Activated T-cell treated with anti-CD3 and anti-CD28 coated beads, Interleukin-2, amount 50 U/mL, for 24 hours (primary cell): ENCODE measurements at regions not wholly inside any gene's neighbourhood (a gene's known extent, or its start where the extent isn't known, plus 50 kb on each side); places are given as distances from the start of the nearest gene placed in this dataset.
"Not testable (repeated sequence)": the region's sequence is repeated elsewhere in the genome, so short reads cannot be mapped to it uniquely, and the experiment has no call there.

Source experiments
- DNase-seq: peaks from one replicate; pipeline ENCODE4 v3.0.0-alpha.2; 2020
- H3K27ac Mint-ChIP-seq: 2 replicates; pipeline ENCODE4 v1.8.0; 2020; ENCODE audit warnings: mild to moderate bottlenecking, mixed read lengths
- H3K27me3 Mint-ChIP-seq: 2 replicates; pipeline ENCODE4 v1.8.0; 2020; ENCODE audit warnings: mixed read lengths
- H3K36me3 Mint-ChIP-seq: 2 replicates; pipeline ENCODE4 v1.8.0; 2020; ENCODE audit warnings: low read depth, mixed read lengths
- H3K4me1 Mint-ChIP-seq: 2 replicates; pipeline ENCODE4 v1.8.0; 2020; ENCODE audit warnings: low read depth, mixed read lengths
- H3K4me3 Mint-ChIP-seq: 2 replicates; pipeline ENCODE4 v1.8.0; 2020; ENCODE audit warnings: mild to moderate bottlenecking, moderate library complexity, mixed read lengths
- H3K9me3 Mint-ChIP-seq: 2 replicates; pipeline ENCODE4 v1.8.0; 2020; ENCODE audit warnings: mixed read lengths

DNA sequence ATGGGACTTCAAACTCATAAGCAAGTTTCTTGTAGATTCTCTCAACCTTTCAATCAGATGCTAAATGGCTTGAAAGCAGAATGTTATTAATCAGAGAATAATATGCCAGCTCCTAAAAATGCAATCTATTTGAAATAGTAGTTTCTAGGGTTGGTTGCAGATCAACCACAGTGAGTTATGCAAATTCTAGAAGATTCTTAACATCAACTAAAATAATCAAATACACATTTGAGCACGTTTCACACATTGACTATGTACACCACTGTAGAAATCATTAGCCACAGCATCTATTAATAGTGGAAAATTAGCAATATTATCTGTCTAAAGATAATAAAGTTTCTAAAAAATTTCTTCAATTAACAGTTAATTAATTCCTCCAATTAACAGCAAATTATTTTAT is 141.9 kb upstream of the GJE1 start:
- H3K27ac Mint-ChIP-seq: no peak overlapping the region
- no peak overlapping the region for H3K4me3 Mint-ChIP-seq
- DNase-seq: no peak
- H3K4me1 Mint-ChIP-seq: peaks cover 2% of the 10 kb centered on the region
- no peaks in the 10 kb centered on the region for H3K36me3 Mint-ChIP-seq
- H3K27me3 Mint-ChIP-seq: peaks cover 12% of the 10 kb centered on the region
- peaks cover 5% of the 10 kb centered on the region for H3K9me3 Mint-ChIP-seq

DNA sequence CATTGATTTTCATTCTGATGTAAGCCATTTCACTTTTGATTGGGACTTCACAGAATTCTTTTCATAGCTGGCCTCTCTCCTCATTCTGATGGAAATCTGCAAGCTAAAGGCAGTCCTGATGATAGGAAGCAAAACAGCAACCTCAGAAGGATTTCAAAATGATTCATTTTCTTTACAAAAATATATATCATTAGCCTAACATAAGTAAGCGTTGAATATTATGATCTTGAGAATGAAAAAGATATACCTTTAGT is 143.1 kb upstream of the GJE1 start:
- no peak overlapping the region for H3K4me3 Mint-ChIP-seq
- no peak overlapping the region for H3K27ac Mint-ChIP-seq
- no peaks in the 10 kb centered on the region for H3K36me3 Mint-ChIP-seq
- DNase-seq: no peak
- peaks cover 2% of the 10 kb centered on the region for H3K4me1 Mint-ChIP-seq
- H3K9me3 Mint-ChIP-seq: no peaks in the 10 kb centered on the region
- H3K27me3 Mint-ChIP-seq: peaks cover 11% of the 10 kb centered on the region

DNA sequence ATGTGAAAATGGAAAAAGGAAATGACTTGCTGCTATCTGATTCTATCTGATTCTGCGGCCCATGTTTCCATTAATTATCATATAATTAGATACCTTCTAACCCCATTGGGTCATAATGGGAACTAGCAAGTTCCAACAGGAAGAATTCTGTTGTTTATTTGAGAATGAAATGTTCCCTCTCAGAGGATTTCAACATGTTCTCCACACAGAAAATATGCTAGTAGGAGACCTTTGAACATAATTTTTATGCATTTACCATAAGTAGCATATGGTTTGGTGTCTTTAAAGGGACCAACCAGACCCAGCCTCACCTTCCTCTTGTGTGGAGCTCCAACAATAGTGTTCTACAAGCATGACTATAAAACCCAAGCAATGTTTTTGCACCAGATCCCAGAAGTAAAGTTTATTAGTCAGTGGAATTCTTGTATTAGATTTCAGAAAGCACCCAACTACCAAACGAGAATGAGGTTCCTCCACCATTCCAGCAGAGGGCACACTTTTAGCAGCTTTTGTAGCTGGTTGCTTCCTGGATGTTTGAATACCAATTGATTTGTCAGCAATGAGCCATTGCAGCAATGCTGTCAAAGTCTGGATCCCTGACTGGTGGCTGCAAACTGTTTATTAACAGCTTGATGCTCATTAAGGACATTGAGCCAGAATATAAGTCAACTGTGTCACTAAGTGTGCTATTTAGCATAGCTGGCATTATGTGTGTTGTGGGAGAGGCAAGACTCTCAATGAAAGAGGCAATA is 143.6 kb upstream of the GJE1 start:
- Mint-ChIP-seq H3K4me1 (peaks cover 2% of the 10 kb centered on the region), H3K36me3 (no peaks in the 10 kb centered on the region), H3K4me3 (no peak overlapping the region), H3K27me3 (peaks cover 12% of the 10 kb centered on the region), H3K9me3 (no peaks in the 10 kb centered on the region), H3K27ac (no peak overlapping the region)
- DNase-seq: no peak

DNA sequence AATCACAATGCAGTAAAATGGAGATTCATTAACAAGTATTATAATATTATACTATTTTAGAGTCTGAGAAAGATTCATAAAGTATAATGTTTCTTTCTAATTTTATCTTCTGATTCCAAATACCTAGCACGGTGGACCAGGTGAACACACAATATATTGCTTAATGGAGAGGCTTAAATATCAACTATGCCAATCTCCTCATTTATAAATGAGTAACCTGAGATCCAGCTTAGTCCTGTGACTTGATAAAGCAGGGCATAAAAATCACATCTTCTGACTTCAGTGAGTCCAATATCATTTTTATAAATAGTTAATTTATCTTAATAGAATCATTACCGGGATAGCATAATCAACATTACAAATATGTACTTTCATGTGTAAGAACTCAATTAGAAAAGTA is 144.4 kb upstream of the GJE1 start:
- no peak for DNase-seq

DNA sequence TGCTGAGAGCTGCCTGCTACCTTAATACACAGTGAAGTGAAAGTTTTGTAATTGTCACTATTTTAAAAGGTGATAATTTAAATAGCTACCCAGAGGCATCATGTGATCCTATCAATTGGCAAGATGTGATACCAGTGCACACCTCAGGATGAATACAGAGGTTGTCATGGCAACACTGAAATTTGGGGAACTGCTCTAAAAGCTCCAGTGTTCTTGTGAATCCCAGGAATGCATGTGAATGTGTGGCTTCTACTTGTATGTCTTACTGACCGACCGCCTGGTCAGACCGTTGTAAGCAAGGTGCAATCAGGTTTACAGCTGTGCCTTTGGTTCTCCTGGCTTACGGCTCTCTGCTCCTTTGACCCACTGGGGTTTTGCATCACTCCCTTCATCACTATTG is 146.3 kb upstream of the GJE1 start:
- no peak overlapping the region for H3K4me3 Mint-ChIP-seq
- peaks cover 4% of the 10 kb centered on the region for H3K27me3 Mint-ChIP-seq
- H3K36me3 Mint-ChIP-seq: no peaks in the 10 kb centered on the region
- no peak overlapping the region for H3K27ac Mint-ChIP-seq
- peaks cover 4% of the 10 kb centered on the region for H3K4me1 Mint-ChIP-seq
- DNase-seq: no peak
- H3K9me3 Mint-ChIP-seq: no peaks in the 10 kb centered on the region

More for the DNA sequence above, 144.4 kb upstream of the GJE1 start:
- Mint-ChIP-seq H3K9me3 (no peaks in the 10 kb centered on the region), H3K27me3 (peaks cover 12% of the 10 kb centered on the region), H3K4me1 (peaks cover 4% of the 10 kb centered on the region), H3K4me3 (no peak overlapping the region), H3K36me3 (no peaks in the 10 kb centered on the region), H3K27ac (no peak overlapping the region)

DNA sequence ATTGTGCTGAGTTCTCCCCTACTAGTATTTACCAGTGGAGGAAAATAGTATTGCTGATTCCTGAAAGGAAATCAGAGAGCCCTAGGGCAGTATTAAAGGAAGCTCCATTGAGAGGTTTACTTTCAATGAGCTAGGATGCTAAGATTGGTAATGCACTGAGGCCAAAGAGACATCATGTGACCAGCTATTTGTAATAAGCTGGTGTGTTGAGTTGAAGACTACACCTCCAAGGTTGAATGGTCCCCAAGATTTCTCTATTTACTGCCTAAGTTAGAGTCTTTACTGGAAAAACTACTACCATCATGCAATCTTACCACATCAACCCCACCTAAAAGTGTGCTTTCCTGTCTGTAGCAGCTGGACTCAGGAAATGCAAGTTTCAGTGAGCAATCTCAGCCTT is 151.5 kb upstream of the GJE1 start:
- Mint-ChIP-seq H3K9me3 (no peaks in the 10 kb centered on the region), H3K4me1 (peaks cover 6% of the 10 kb centered on the region), H3K27ac (no peak overlapping the region), H3K4me3 (no peak overlapping the region), H3K27me3 (peaks cover 4% of the 10 kb centered on the region), H3K36me3 (no peaks in the 10 kb centered on the region)
- DNase-seq: no peak

DNA sequence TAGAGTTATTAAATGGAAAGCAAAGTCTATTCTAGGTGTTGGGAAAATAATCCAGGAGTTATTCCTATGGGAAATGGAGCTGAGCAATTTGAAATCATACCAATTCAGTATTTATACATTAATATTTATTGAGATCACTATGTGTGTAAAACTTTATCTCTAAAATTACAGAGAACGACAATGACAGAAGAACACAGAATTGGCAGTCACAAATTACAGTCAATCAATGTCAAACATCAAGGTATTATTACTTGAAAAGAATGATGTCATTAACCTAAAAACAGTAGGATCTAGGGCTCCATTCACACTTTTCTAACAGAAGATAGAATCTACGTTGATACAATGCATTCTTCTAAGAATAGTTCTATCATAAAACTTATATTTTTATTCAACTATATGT is 154.9 kb upstream of the GJE1 start:
- H3K4me1 Mint-ChIP-seq: peaks cover 4% of the 10 kb centered on the region
- DNase-seq: no peak
- H3K4me3 Mint-ChIP-seq: no peak overlapping the region
- H3K27me3 Mint-ChIP-seq: no peaks in the 10 kb centered on the region
- H3K27ac Mint-ChIP-seq: no peak overlapping the region
- no peaks in the 10 kb centered on the region for H3K9me3 Mint-ChIP-seq
- no peaks in the 10 kb centered on the region for H3K36me3 Mint-ChIP-seq

DNA sequence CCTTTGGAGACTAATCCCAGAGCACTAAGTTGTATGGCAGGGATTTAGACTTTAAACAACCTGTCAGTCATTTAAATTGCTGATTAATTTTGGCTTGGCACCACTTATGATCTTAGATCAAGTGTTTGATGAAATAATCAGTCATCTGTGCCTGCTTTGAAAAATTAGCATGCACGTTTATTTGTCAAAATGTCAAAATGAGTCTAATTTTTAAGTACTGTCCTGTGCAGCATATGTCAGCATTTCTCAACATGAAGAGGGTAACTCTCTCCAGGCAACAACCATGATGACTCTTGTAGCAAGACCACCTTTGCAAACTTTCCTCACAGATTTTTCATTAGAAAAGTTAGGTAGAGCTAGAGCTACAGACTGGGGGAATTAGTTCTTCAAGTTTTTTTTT is 155.7 kb upstream of the GJE1 start:
- Mint-ChIP-seq H3K27ac (no peak overlapping the region), H3K4me3 (no peak overlapping the region), H3K4me1 (peaks cover 4% of the 10 kb centered on the region), H3K36me3 (no peaks in the 10 kb centered on the region), H3K9me3 (no peaks in the 10 kb centered on the region), H3K27me3 (no peaks in the 10 kb centered on the region)
- DNase-seq: no peak

DNA sequence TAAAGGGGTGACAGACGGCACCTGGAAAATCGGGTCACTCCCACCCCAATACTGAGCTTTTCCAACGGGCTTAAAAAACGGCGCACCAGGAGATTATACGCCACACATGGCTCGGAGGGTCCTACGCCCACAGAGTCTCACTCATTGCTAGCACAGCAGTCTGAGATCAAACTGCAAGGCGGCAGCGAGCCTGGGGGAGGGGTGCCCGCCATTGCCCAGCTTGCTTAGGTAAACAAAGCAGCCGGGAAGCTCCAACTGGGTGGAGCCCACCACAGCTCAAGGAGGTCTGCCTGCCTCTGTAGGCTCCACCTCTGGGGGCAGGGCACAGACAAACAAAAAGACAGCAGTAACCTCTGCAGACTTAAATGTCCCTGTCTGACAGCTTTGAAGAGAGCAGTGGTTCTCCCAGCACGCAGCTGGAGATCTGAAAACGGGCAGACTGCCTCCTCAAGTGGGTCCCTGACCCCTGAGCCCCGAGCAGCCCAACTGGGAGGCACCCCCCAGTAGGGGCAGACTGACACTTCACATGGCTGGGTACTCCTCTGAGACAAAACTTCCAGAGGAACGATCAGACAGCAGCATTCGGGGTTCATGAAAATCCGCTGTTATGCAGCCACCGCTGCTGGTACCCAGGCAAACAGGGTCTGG is 162.8 kb upstream of the GJE1 start:
- H3K27me3 Mint-ChIP-seq, H3K36me3 Mint-ChIP-seq, H3K9me3 Mint-ChIP-seq, H3K4me3 Mint-ChIP-seq, H3K4me1 Mint-ChIP-seq, H3K27ac Mint-ChIP-seq, DNase-seq: not testable (repeated sequence)

DNA sequence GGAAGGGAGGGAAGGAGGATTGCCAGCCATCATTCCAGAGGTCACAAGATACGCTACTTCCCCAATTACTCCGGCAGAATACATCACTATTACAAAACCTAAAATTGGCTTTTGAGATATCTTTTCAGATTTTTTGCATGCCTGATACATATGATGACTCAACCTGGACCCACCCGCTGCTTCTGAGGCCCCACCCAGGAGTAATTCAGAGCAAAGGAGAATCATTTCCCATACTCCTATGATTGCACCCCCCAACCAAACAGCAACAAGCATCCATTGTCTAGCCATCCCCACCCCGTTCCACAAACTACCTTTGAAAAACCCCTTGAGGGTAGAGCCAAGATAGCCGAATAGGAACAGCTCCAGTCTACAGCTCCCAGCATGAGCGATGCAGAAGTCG is 163.5 kb upstream of the GJE1 start:
- Mint-ChIP-seq H3K4me1 (peaks cover under 1% of the 10 kb centered on the region), H3K4me3 (no peak overlapping the region), H3K36me3 (no peaks in the 10 kb centered on the region), H3K27me3 (no peaks in the 10 kb centered on the region), H3K27ac (no peak overlapping the region), H3K9me3 (no peaks in the 10 kb centered on the region)
- no peak for DNase-seq

DNA sequence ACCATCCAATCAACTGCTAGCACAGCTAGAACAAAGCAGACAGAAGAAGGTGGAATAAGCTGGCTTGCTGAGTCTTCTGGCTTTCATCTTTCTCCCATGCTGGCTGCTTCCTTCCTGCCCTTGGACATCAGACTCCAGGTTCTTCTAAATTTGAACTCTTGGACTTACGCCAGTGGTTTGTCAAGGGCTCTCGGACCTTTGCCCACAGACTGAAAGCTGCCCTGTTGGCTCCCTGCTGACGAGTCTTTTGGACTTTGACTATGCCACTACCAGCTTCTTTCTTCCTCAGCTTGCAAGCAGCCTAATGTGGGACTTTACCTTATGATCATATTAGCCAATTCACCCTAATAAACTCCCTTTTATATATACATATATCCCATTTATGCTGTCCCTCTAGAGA is 164.1 kb upstream of the GJE1 start:
- Mint-ChIP-seq H3K9me3 (no peaks in the 10 kb centered on the region), H3K27ac (no peak overlapping the region), H3K27me3 (no peaks in the 10 kb centered on the region), H3K4me3 (no peak overlapping the region), H3K4me1 (peaks cover 6% of the 10 kb centered on the region), H3K36me3 (no peaks in the 10 kb centered on the region)
- DNase-seq: no peak

DNA sequence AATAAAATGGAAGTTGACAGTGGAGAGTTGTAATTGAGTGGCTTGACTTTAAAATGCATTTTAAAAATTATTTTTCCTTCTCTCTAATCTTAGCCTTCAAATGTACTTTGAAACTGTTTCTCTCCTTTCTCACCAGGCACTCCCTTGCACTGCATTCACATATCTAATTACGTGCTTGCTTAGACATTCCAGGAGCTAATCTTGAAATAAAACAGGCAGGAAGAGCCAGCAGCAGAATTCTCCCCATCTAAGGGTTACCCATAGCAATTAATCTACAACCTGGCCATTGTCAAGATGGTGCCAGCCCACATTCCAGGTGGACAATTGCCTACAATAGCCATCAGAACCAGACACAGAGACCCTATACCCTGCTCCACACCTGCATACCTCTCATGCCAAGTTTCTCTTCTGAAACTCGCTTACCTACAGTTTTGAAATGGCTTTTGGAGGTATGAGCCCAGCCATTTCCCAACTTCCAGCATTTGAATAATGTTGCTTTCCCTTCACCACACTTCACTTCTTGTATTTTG is 167.6 kb upstream of the GJE1 start:
- no peak overlapping the region for H3K27ac Mint-ChIP-seq
- H3K4me1 Mint-ChIP-seq: peaks cover 7% of the 10 kb centered on the region
- H3K27me3 Mint-ChIP-seq: peaks cover 3% of the 10 kb centered on the region
- DNase-seq: no peak
- H3K9me3 Mint-ChIP-seq: peaks cover under 1% of the 10 kb centered on the region
- no peaks in the 10 kb centered on the region for H3K36me3 Mint-ChIP-seq
- no peak overlapping the region for H3K4me3 Mint-ChIP-seq

DNA sequence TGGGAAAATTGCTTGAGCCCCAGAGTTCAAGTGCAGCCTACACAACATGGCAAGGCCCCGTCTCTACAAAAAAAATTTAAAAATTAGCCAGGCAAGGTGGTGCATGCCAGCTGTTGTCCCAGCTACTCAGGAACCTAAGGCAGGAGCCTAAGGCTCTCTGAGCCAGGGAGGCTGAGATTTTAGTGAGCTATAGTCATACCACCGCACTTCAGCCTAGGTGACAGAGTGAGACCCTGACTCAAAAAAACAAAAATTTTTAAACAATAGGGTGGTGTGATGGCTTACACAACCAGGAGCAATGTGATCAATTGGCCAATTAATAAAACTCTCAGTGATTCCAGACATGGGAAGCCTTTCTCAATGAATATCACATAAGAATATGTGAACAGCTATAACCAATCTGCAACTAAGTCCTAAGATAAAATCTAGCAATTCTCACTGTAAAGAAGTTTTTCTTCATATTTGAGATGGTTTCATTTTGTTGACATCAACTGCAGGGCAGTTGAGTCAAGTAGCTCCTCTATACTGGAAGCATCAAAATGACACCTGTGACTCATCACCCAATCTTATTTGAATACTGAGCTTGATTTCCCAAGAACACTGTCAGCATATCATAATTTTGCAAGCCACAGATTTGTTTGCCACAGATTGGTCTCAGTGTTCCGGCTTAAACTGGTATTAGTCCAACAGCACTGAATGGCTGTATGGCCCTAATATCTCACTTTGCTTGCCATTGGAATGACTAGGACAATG is 169.0 kb upstream of the GJE1 start:
- no peak overlapping the region for H3K27ac Mint-ChIP-seq
- peaks cover 3% of the 10 kb centered on the region for H3K9me3 Mint-ChIP-seq
- DNase-seq: no peak
- peaks cover 3% of the 10 kb centered on the region for H3K27me3 Mint-ChIP-seq
- H3K36me3 Mint-ChIP-seq: no peaks in the 10 kb centered on the region
- no peak overlapping the region for H3K4me3 Mint-ChIP-seq
- peaks cover 7% of the 10 kb centered on the region for H3K4me1 Mint-ChIP-seq

DNA sequence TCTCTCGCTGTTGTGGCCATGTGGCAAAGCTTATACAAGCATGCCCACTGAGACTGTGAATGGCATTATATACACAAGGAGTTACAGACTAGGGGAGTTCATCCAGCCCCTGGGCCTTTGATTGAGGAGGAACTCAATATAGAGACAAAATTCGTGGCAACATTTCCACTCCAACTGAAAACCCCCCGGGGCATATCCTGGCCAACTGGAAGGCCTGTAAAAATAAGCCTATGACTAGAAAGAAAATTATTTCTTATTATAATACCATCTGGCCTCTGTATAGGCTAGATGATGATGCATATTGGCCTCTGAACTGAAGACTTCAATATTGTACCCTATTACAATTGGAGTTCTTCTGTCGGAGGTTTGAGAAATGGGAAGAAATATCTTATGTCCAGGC is 175.5 kb upstream of the GJE1 start:
- no peak overlapping the region for H3K4me3 Mint-ChIP-seq
- H3K36me3 Mint-ChIP-seq: no peaks in the 10 kb centered on the region
- H3K27me3 Mint-ChIP-seq: no peaks in the 10 kb centered on the region
- peaks cover 22% of the 10 kb centered on the region for H3K9me3 Mint-ChIP-seq
- DNase-seq: no peak
- no peak overlapping the region for H3K27ac Mint-ChIP-seq
- no peaks in the 10 kb centered on the region for H3K4me1 Mint-ChIP-seq

DNA sequence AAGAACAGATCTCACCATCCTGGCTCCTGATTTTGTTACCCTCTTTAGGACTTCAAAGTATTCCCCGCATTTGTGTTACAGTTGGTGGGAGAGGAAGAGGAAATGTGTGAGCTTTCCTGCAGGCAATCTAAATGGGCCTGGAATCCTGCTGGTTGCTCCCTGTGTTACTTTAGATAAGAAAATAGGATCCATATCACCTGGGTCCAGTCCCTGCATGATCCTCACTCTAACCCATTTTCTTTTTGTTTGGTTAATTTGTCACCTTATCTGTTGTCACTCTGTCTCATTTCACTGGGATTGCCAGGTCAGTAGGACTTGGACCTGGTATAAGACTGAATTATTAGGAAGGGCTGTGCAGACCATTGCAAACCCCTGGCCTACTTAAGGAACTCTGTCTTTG is 175.9 kb upstream of the GJE1 start:
- Mint-ChIP-seq H3K27me3 (no peaks in the 10 kb centered on the region), H3K36me3 (no peaks in the 10 kb centered on the region), H3K9me3 (peaks cover 26% of the 10 kb centered on the region), H3K4me3 (no peak overlapping the region), H3K27ac (no peak overlapping the region), H3K4me1 (no peaks in the 10 kb centered on the region)
- no peak for DNase-seq
